Renal cortex interstitium (tissue), 11 donors: ENCODE measurements at regions not wholly inside any gene's neighbourhood (a gene's known extent, or its start where the extent isn't known, plus 50 kb on each side); places are given as distances from the start of the nearest gene placed in this dataset.

Source experiments
- DNase-seq, 11 donors: peaks; one replicate each; pipeline ENCODE4 v3.0.0-alpha.2; 2013; ENCODE audit warnings: low read depth in 9 of 11, low spot score in 4 of 11; ENCODE audit errors: extremely low read depth in 1 of 11

DNA sequence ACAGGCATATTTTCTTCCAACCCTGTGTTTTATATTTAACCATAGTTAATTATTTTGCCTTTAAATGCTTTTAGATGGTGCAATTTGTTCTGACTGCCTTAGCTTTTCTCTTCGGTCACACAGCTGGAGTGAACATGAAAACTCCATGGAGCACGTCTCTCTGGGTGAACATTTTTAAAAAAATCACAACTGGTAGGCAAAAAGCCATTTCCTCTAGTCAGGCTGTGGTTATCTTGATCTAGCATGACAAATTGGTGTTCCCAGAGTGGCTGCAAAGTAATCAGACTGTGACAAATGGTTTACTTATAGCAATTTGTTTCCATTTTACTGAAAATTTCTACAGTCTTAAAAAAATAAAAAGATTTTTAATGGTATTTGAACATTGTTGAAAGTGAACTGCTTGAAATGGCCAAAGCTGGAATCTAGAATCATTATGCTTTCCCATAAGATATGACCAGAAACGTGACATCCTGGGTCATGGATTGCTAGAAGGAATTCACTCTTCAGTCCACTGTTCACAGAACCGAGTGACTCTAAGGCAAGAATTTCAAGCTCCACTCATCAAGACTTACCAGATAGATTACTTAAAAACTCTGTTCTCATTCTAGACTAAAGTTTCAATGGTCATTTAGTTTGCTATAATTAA is 703.6 kb downstream of the CPS1 start:
- DNase-seq = peak in 2 of 11 donors; percentile 3 to 15

- no peak for DNase-seq
Observed at GRCh38 chr2:211270257-211270656, 713.9 kb downstream of the CPS1 start.

DNA sequence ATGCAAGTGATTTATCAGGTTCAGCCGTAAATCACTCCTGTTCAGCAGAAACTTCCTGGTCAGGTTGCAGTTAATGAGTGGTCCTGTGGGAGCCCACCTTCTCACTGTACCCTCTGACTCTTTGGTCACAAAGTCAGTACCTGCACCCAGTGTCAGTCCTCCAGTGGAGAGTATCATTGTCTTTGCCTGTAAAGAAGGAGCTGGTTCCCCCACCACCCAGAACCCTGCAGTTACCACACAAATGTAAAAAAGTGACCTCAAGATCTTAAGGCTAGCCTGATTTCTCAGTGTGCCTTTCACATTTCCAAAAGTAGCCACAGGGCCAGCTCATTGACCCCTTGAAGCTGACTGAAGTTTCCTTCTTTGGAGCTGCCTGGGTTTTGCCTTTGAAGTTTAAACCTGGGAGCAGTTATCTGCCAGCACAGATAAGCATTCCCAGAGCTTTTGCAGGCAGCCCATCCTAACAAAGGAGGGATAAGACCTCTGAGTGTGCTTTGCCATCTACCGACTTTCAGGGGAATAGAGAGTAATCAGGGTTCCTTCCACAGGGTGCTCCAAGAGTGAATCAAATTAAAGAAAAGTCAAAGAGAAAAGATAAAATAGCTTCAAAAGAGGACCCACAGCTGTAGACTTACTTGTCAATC is 725.2 kb downstream of the CPS1 start:
- DNase-seq = no peak

- no peak for DNase-seq
Observed at GRCh38 chr2:211302676-211303075, 746.3 kb downstream of the CPS1 start.

GRCh38 chr2:211306929-211307328 is 750.5 kb downstream of the CPS1 start:
- DNase-seq = no peak
